NCI-H69 (cell line): ENCODE measurements at regions not wholly inside any gene's neighbourhood (a gene's known extent, or its start where the extent isn't known, plus 50 kb on each side); places are given as distances from the start of the nearest gene placed in this dataset.
"Not testable (repeated sequence)": the region's sequence is repeated elsewhere in the genome, so short reads cannot be mapped to it uniquely, and the experiment has no call there.

Experiments
- DNase-seq: peaks from one replicate; lab custom pipeline; 2025; lab: John Stamatoyannopoulos, UW

GRCh38 chr9:129545876-129546275 lies 75.0 kb downstream of the C9orf50 start:
- not testable (repeated sequence) for DNase-seq

GRCh38 chr9:129544761-129545160 lies 76.1 kb downstream of the C9orf50 start:
- no peak for DNase-seq

- DNase-seq, result no peak
Measured at GRCh38 chr9:129542741-129543140, 78.2 kb downstream of the C9orf50 start.

GRCh38 chr9:129541270-129541669 lies 79.6 kb downstream of the C9orf50 start:
- no peak for DNase-seq

GRCh38 chr9:129539446-129539845 lies 81.5 kb downstream of the C9orf50 start:
- no peak for DNase-seq

- not testable (repeated sequence) for DNase-seq
Measured at GRCh38 chr9:129531860-129532402, 89.0 kb downstream of the C9orf50 start.

- DNase-seq, result not testable (repeated sequence)
Measured at GRCh38 chr9:129527955-129528354, 92.9 kb downstream of the C9orf50 start.

GRCh38 chr9:129525656-129526196 lies 95.2 kb downstream of the C9orf50 start:
- peak; percentile 39 for DNase-seq

- no peak for DNase-seq
Measured at GRCh38 chr9:129524582-129525270, 96.2 kb downstream of the C9orf50 start.

- DNase-seq, result no peak
Measured at GRCh38 chr9:129523943-129524581, 96.8 kb downstream of the C9orf50 start.

- DNase-seq, result no peak
Measured at GRCh38 chr9:129522351-129522750, 98.5 kb downstream of the C9orf50 start.

- DNase-seq, result no peak
Measured at GRCh38 chr9:129520082-129520481, 100.8 kb downstream of the C9orf50 start.

- no peak for DNase-seq
Measured at GRCh38 chr9:129518074-129518473, 102.8 kb downstream of the C9orf50 start.

GRCh38 chr9:129517006-129517405 lies 103.9 kb downstream of the C9orf50 start:
- no peak for DNase-seq

- no peak for DNase-seq
Measured at GRCh38 chr9:129514891-129515290, 106.0 kb downstream of the C9orf50 start.

- no peak for DNase-seq
Measured at GRCh38 chr9:129514497-129514867, 106.4 kb downstream of the C9orf50 start.

GRCh38 chr9:129513856-129514496 lies 106.9 kb downstream of the C9orf50 start:
- DNase-seq, result no peak

GRCh38 chr9:129513282-129513681 lies 107.6 kb downstream of the C9orf50 start:
- DNase-seq, result no peak

GRCh38 chr9:129511285-129511900 lies 109.5 kb downstream of the C9orf50 start:
- no peak for DNase-seq

GRCh38 chr9:129509533-129509928 lies 111.4 kb downstream of the C9orf50 start:
- no peak for DNase-seq

- no peak for DNase-seq
Measured at GRCh38 chr9:129507805-129508204, 113.1 kb downstream of the C9orf50 start.

GRCh38 chr9:129506892-129507291 lies 114.0 kb downstream of the C9orf50 start:
- no peak for DNase-seq
